SH-SY5Y (cell line): ENCODE measurements at regions not wholly inside any gene's neighbourhood (a gene's known extent, or its start where the extent isn't known, plus 50 kb on each side); places are given as distances from the start of the nearest gene placed in this dataset.

ENCODE experiments used
- GATA2 ChIP-seq: IDR thresholded peaks from 2 replicates; pipeline ENCODE4 v1.6.1; 2011; ENCODE audit warnings: mild to moderate bottlenecking, low read depth, low read length
- GATA3 ChIP-seq: IDR thresholded peaks from 2 replicates; pipeline ENCODE4 v1.6.1; 2011; ENCODE audit warnings: low read depth, mild to moderate bottlenecking, low read length, moderate library complexity

- no peak for TF ChIP-seq GATA2
- TF ChIP-seq GATA3: no peak
Measured at GRCh38 chr3:10692039-10692622, 123.9 kb upstream of the SLC6A11 start.
